Liver (tissue), 8 donors: ENCODE measurements at regions not wholly inside any gene's neighbourhood (a gene's known extent, or its start where the extent isn't known, plus 50 kb on each side); places are given as distances from the start of the nearest gene placed in this dataset.
"Not testable (repeated sequence)": the region's sequence is repeated elsewhere in the genome, so short reads cannot be mapped to it uniquely, and the experiment has no call there.

ENCODE experiments used
- DNase-seq: peaks from one replicate; pipeline ENCODE4 v3.0.0-alpha.2; 2017; ENCODE audit warnings: low spot score
- H3K27ac ChIP-seq, 2 donors: one replicate each; pipeline ENCODE4 v1.7.0; 2013; ENCODE audit warnings: inconsistent platforms in 2 of 2, low read length in 2 of 2, control low read depth in 1 of 2, low read depth in 1 of 2, mild to moderate bottlenecking in 1 of 2
- H3K27me3 ChIP-seq, 4 donors: one replicate each; pipeline versions ENCODE4 v1.6.1 to v1.7.0; 2013; ENCODE audit warnings: low read length in 3 of 4, inconsistent platforms in 1 of 4, mild to moderate bottlenecking in 1 of 4, moderate library complexity in 1 of 4; ENCODE audit not compliant: control insufficient read depth in 4 of 4, insufficient read depth in 4 of 4
- H3K36me3 ChIP-seq, 4 donors: one replicate each; pipeline versions ENCODE4 v1.6.1 to v1.7.0; 2013; ENCODE audit warnings: low read length in 3 of 4, mild to moderate bottlenecking in 3 of 4, low read depth in 1 of 4, moderate library complexity in 1 of 4; ENCODE audit not compliant: control insufficient read depth in 4 of 4, insufficient read depth in 3 of 4
- H3K4me1 ChIP-seq, 4 donors: one replicate each; pipeline versions ENCODE4 v1.6.1 to v1.7.0; 2013; ENCODE audit warnings: low read length in 3 of 4, mild to moderate bottlenecking in 3 of 4, moderate library complexity in 1 of 4; ENCODE audit not compliant: control insufficient read depth in 4 of 4, insufficient read depth in 4 of 4
- H3K4me3 ChIP-seq, 3 donors: one replicate each; pipeline versions ENCODE4 v1.6.1 to v1.7.0; 2013; ENCODE audit warnings: low read length in 3 of 3, control low read depth in 1 of 3, low read depth in 1 of 3, mild to moderate bottlenecking in 1 of 3
- H3K9ac ChIP-seq, 2 donors: one replicate each; pipeline ENCODE4 v1.7.0; 2013; ENCODE audit warnings: low read length in 2 of 2, mild to moderate bottlenecking in 2 of 2, moderate library complexity in 2 of 2, control low read depth in 1 of 2, low read depth in 1 of 2
- H3K9me3 ChIP-seq, 4 donors: one replicate each; pipeline versions ENCODE4 v1.6.1 to v1.7.0; 2013; ENCODE audit warnings: low read length in 3 of 4; ENCODE audit not compliant: control insufficient read depth in 4 of 4
- CTCF ChIP-seq: fragments of 150-350 bp; IDR thresholded peaks from 2 replicates; pipeline ENCODE4 v1.5.1; 2017; ENCODE audit warnings: improper control_type of control experiment, low read depth, low read length; ENCODE audit not compliant: missing input control
- EGR1 ChIP-seq, 2 donors: IDR thresholded peaks; 2 replicates each; pipeline ENCODE4 v1.6.1; 2016 to 2018; ENCODE audit warnings: antibody characterized with exemption in 2 of 2, low read depth in 2 of 2
- FOXA1 ChIP-seq: IDR thresholded peaks from 2 replicates; pipeline ENCODE4 v1.6.1; 2016; ENCODE audit warnings: antibody characterized with exemption
- FOXA2 ChIP-seq: IDR thresholded peaks from 2 replicates; pipeline ENCODE4 v1.6.1; 2016; ENCODE audit warnings: antibody characterized with exemption
- HNF4A ChIP-seq, 2 donors: conservative IDR thresholded peaks; 2 replicates each; pipeline ENCODE4 v1.6.1; 2016; ENCODE audit warnings: antibody characterized with exemption in 2 of 2, mild to moderate bottlenecking in 2 of 2
- HNF4G ChIP-seq: IDR thresholded peaks from 2 replicates; pipeline ENCODE4 v1.6.1; 2016; ENCODE audit warnings: antibody characterized with exemption
- JUND ChIP-seq, 2 donors: IDR thresholded peaks; 2 replicates each; pipeline ENCODE4 v1.6.1; 2016; ENCODE audit warnings: antibody characterized with exemption in 2 of 2
- NR2F2 ChIP-seq: IDR thresholded peaks from 2 replicates; pipeline ENCODE4 v1.6.1; 2016; ENCODE audit warnings: antibody characterized with exemption
- REST ChIP-seq: IDR thresholded peaks from 2 replicates; pipeline ENCODE4 v1.6.1; 2016; ENCODE audit warnings: antibody characterized with exemption, mild to moderate bottlenecking
- SP1 ChIP-seq: IDR thresholded peaks from 2 replicates; pipeline ENCODE4 v1.6.1; 2018; ENCODE audit warnings: antibody characterized with exemption, mild to moderate bottlenecking
- YY1 ChIP-seq: IDR thresholded peaks from 2 replicates; pipeline ENCODE4 v1.6.1; 2016; ENCODE audit warnings: antibody characterized with exemption, mild to moderate bottlenecking
- WGBS: extraction: QIAGEN DNeasy Blood & Tissue Kit; methylation state at CpG from one replicate; pipeline ENCODE4 v1.1.7; 2013; 5-methylcytosine and 5-hydroxymethylcytosine counted together
- donor health status: healthy.
- donor health status: healthy.
- donor health status: healthy.
- donor health status: healthy.
- donor health status: healthy.

GRCh38 chr1:209116705-209117104, 466.8 kb upstream of the CAMK1G start:
- H3K9me3 ChIP-seq: no peaks in the 10 kb centered on the region
- WGBS: 100% methylated on average over 1 of the region's 1 CpG
- H3K4me3 ChIP-seq: no peak overlapping the region
- TF ChIP-seq EGR1 (IDR thresholded peaks at IDR 0.05; ENCODE audit: low read depth in 2 of 2): no peak
- no peak for TF ChIP-seq HNF4G
- no peak for TF ChIP-seq NR2F2
- no peak for TF ChIP-seq SP1
- TF ChIP-seq HNF4A (conservative IDR thresholded peaks at IDR 0.05): no peak
- no peak for TF ChIP-seq YY1
- TF ChIP-seq JUND (IDR thresholded peaks at IDR 0.05): no peak
- no peak for TF ChIP-seq FOXA1
- no peak for TF ChIP-seq CTCF
- TF ChIP-seq REST: no peak
- no peak overlapping the region for H3K27ac ChIP-seq
- no peaks in the 10 kb centered on the region for H3K4me1 ChIP-seq
- no peaks in the 10 kb centered on the region for H3K27me3 ChIP-seq
- no peak for DNase-seq
- no peak overlapping the region for H3K9ac ChIP-seq
- no peaks in the 10 kb centered on the region for H3K36me3 ChIP-seq

- peaks cover 0 to 2% (median 0%) of the 10 kb centered on the region in 4 donors for H3K9me3 ChIP-seq
- no peaks in the 10 kb centered on the region for H3K4me1 ChIP-seq
- H3K27me3 ChIP-seq: no peaks in the 10 kb centered on the region
- WGBS: 68% methylated on average over 2 of the region's 2 CpGs
- no peak overlapping the region for H3K27ac ChIP-seq
- TF ChIP-seq EGR1 (IDR thresholded peaks at IDR 0.05; ENCODE audit: low read depth in 2 of 2) (no peak), REST (no peak), HNF4G (no peak), FOXA2 (no peak), SP1 (no peak)
- H3K4me3 ChIP-seq: no peak overlapping the region
- no peak for DNase-seq
- no peaks in the 10 kb centered on the region for H3K36me3 ChIP-seq
- no peak overlapping the region for H3K9ac ChIP-seq
These were observed 459.9 kb upstream of the CAMK1G start for GRCh38 chr1:209123601-209124000.

- DNase-seq, H3K27me3 ChIP-seq, H3K36me3 ChIP-seq, H3K4me1 ChIP-seq, H3K27ac ChIP-seq, H3K4me3 ChIP-seq, H3K9ac ChIP-seq, H3K9me3 ChIP-seq: not testable (repeated sequence)
- 92% methylated on average over 25 of the region's 32 CpGs for WGBS
These were observed 454.4 kb upstream of the CAMK1G start for GRCh38 chr1:209129091-209129490.
